ENCODE measurements at regions not wholly inside any gene's neighbourhood (a gene's known extent, or its start where the extent isn't known, plus 50 kb on each side); places are given as distances from the start of the nearest gene placed in this dataset.
A peak's percentile ranks its signal among the peaks of the same experiment; 100 is the strongest.

- TF ChIP-seq ZNF280C (tag by site-specific recombination; IDR thresholded peaks at IDR 0.05) (no peak), ZNF776 (tag by site-specific recombination; IDR thresholded peaks at IDR 0.05; ENCODE audit: borderline replicate concordance) (no peak), ZNF239 (tag by site-specific recombination; IDR thresholded peaks at IDR 0.05) (no peak), ZNF704 (tag by site-specific recombination; IDR thresholded peaks at IDR 0.05) (no peak), PRDM1 (tag by site-specific recombination; IDR thresholded peaks at IDR 0.05) (no peak)
Observed at GRCh38 chr4:53912766-53913497, 151.5 kb downstream of the CHIC2 start (continued).

- Histone ChIP-seq H3K9me3 (ENCODE audit: control insufficient read depth, insufficient read depth, low read depth, low read length) (no peaks in the 10 kb centered on the region), H3K4me3 (ENCODE audit: low read depth, low read length) (no peak overlapping the region), H3K27ac (ENCODE audit: extremely low read depth, low read depth, low read length) (no peak overlapping the region), H3K4me1 (ENCODE audit: control insufficient read depth, insufficient read depth, low read length) (no peaks in the 10 kb centered on the region), H3K36me3 (ENCODE audit: control insufficient read depth in 2 of 2, insufficient read depth in 1 of 2, low read length in 2 of 2) (no peaks in the 10 kb centered on the region)
- ChIA-PET POLR2A (interaction anchor here (1.1 kb wide), 1 partner anchor 21 kb away, joined by 3 read pairs; no protein-coding TSS in a partner anchor), CTCF (interaction anchor here (0.5 to 4.2 kb wide), 25 partner anchors 10 to 893 kb away, joined by 3 to 45 read pairs (median 4); partner anchors contain the start of genes GSX2 and PDGFRA)
- TF ChIP-seq TRIM28 (IDR thresholded peaks at IDR 0.05; ENCODE audit: borderline replicate concordance, low read length), result 0 out of 2 replicates have a peak, but pooled peaks have one; percentile 34
- TF ChIP-seq ZSCAN18 (tag by site-specific recombination; IDR thresholded peaks at IDR 0.05), result no peak
- peak; percentile 82 for TF ChIP-seq ZNF654 (tag by site-specific recombination; IDR thresholded peaks at IDR 0.05; ENCODE audit: low read depth)
- no peak for TF ChIP-seq ZNF426 (tag by site-specific recombination; IDR thresholded peaks at IDR 0.05)
- TF ChIP-seq ZFP69B (tag by site-specific recombination; IDR thresholded peaks at IDR 0.05), result no peak
- TF ChIP-seq ZNF623 (tag by site-specific recombination; IDR thresholded peaks at IDR 0.05), result no peak
- no peak for TF ChIP-seq SCRT2 (tag by site-specific recombination; IDR thresholded peaks at IDR 0.05)
- TF ChIP-seq ZNF10 (tag by site-specific recombination; IDR thresholded peaks at IDR 0.05), result no peak
- TF ChIP-seq ZBTB21 (tag by site-specific recombination; IDR thresholded peaks at IDR 0.05), result no peak
- peak; percentile 83 for TF ChIP-seq ZNF660 (tag by site-specific recombination; IDR thresholded peaks at IDR 0.05)
- TF ChIP-seq KLF9 (tag by site-specific recombination; IDR thresholded peaks at IDR 0.05; ENCODE audit: low read depth), result no peak
- no peak for TF ChIP-seq ZNF664 (tag by site-specific recombination; IDR thresholded peaks at IDR 0.05)
- no peak for TF ChIP-seq ZNF2 (tag by site-specific recombination; IDR thresholded peaks at IDR 0.05)
- no peak for TF ChIP-seq ZBTB6 (tag by site-specific recombination; IDR thresholded peaks at IDR 0.05)
- no peak for TF ChIP-seq ZSCAN5A (tag by site-specific recombination; IDR thresholded peaks at IDR 0.05)
- TF ChIP-seq ATF2 (tag by site-specific recombination; IDR thresholded peaks at IDR 0.05; ENCODE audit: low read depth), result no peak
- no peak for TF ChIP-seq ZNF24 (tag by site-specific recombination; IDR thresholded peaks at IDR 0.05)
- no peak for TF ChIP-seq SETDB1 (IDR thresholded peaks at IDR 0.05; ENCODE audit: insufficient read length, low read length)
- TF ChIP-seq ZNF416 (tag by site-specific recombination; IDR thresholded peaks at IDR 0.05), result no peak
- no peak for TF ChIP-seq ZNF174 (tag by site-specific recombination; IDR thresholded peaks at IDR 0.05)
- TF ChIP-seq ZNF155 (tag by site-specific recombination; IDR thresholded peaks at IDR 0.05), result no peak
Observed at GRCh38 chr4:53908661-53909078, 155.7 kb downstream of the CHIC2 start.
